K562 (cell line): ENCODE measurements at regions not wholly inside any gene's neighbourhood (a gene's known extent, or its start where the extent isn't known, plus 50 kb on each side); places are given as distances from the start of the nearest gene placed in this dataset.

Experiments used
- CEBPB ChIP-seq: fragments of 450-650 bp; IDR thresholded peaks from 2 replicates; pipeline ENCODE4 v1.6.1; 2016; ENCODE audit warnings: missing genetic modification characterization, missing compliant biosample characterization
- CTCF ChIP-seq, 3 experiments: IDR thresholded peaks in 2 of 3; conservative IDR thresholded peaks in 1 of 3; 2 replicates each; pipeline ENCODE4 v1.5.1; 2011 to 2012; ENCODE audit warnings: low read length in 3 of 3, mild to moderate bottlenecking in 3 of 3, control low read depth in 2 of 3, improper control_type of control experiment in 1 of 3, inconsistent platforms in 1 of 3, low read depth in 1 of 3, mixed read lengths in 1 of 3, moderate library complexity in 1 of 3; ENCODE audit not compliant: insufficient read depth in 2 of 3
- FOXM1 ChIP-seq, 2 experiments: fragments of 450-650 bp in 1 of 2; sonication (generic) in 1 of 2; formaldehyde crosslinking in 1 of 2; IDR thresholded peaks; 2 replicates each; pipeline versions ENCODE4 v1.6.1 to v1.9.0; 2017 to 2022; ENCODE audit warnings: low read depth in 2 of 2, mild to moderate bottlenecking in 2 of 2, missing genetic modification reagents in 1 of 2, moderate library complexity in 1 of 2
- HMGXB4 ChIP-seq: sonication (generic); formaldehyde crosslinking; IDR thresholded peaks from 2 replicates; pipeline ENCODE4 v1.8.1; 2023; ENCODE audit warnings: mild to moderate bottlenecking, missing genetic modification reagents
- POLR2A ChIP-seq: fragments of 450-650 bp; conservative IDR thresholded peaks from 2 replicates; pipeline ENCODE4 v1.6.1; 2016
- PREB ChIP-seq: sonication (generic); formaldehyde crosslinking; IDR thresholded peaks from 2 replicates; pipeline ENCODE4 v1.8.1; 2023; ENCODE audit warnings: mild to moderate bottlenecking, missing genetic modification reagents
- PRPF4 ChIP-seq: fragments of 200-400 bp; formaldehyde crosslinking; IDR thresholded peaks from one replicate; pipeline ENCODE4 v1.6.1; 2017; ENCODE audit warnings: low read length, low read depth, mild to moderate bottlenecking; ENCODE audit not compliant: insufficient read depth, poor library complexity, severe bottlenecking
- STAG1 ChIP-seq: sonication (generic); formaldehyde crosslinking; IDR thresholded peaks from 2 replicates; pipeline ENCODE4 v1.5.0; 2020; ENCODE audit warnings: missing genetic modification reagents, borderline replicate concordance
- YBX1 ChIP-seq: fragments of 450-650 bp; IDR thresholded peaks from 2 replicates; pipeline ENCODE4 v1.7.1; 2016; ENCODE audit warnings: mild to moderate bottlenecking
- ZBTB9 ChIP-seq: fragments of 450-650 bp; formaldehyde crosslinking; IDR thresholded peaks from 2 replicates; pipeline ENCODE4 v1.4.0; 2020; ENCODE audit warnings: mild to moderate bottlenecking, moderate library complexity
- ZNF76 ChIP-seq: fragments of 250-450 bp; sonication (Bioruptor Pico); IDR thresholded peaks from 2 replicates; pipeline ENCODE4 v1.4.0; 2020; ENCODE audit warnings: mild to moderate bottlenecking, moderate library complexity, borderline replicate concordance

GRCh38 chr1:14110040-14110439, 410.1 kb downstream of the PRDM2 start:
- no peak for TF ChIP-seq YBX1
- no peak for TF ChIP-seq CEBPB (tag)
- no peak for TF ChIP-seq POLR2A
- no peak for TF ChIP-seq PREB (CRISPR knock-in tag)
- no peak for TF ChIP-seq HMGXB4
- no peak for TF ChIP-seq ZNF76 (CRISPR knock-in tag)
- no peak for TF ChIP-seq PRPF4
- TF ChIP-seq STAG1 (CRISPR knock-in tag): no peak
- no peak for TF ChIP-seq CTCF (IDR thresholded peaks at IDR 0.05 in 2 of 3, conservative IDR thresholded peaks at IDR 0.05 in 1 of 3; ENCODE audit: insufficient read depth in 2 of 3, low read depth in 1 of 3, low read length in 3 of 3)
- TF ChIP-seq ZBTB9 (CRISPR knock-in tag): no peak
- no peak for TF ChIP-seq FOXM1 (IDR thresholded peaks at IDR 0.05; ENCODE audit: low read depth)
- no peak for TF ChIP-seq FOXM1 (CRISPR knock-in tag; IDR thresholded peaks at IDR 0.05; ENCODE audit: low read depth)
